Kidney (tissue), 13 donors: ENCODE measurements at regions not wholly inside any gene's neighbourhood (a gene's known extent, or its start where the extent isn't known, plus 50 kb on each side); places are given as distances from the start of the nearest gene placed in this dataset.

Experiments used
- DNase-seq, 5 donors: peaks; one replicate each; pipeline ENCODE4 v3.0.0-alpha.2; 2013 to 2020
- FAIRE-seq: peaks from 2 replicates; lab custom pipeline; 2012; peaks lifted over from hg19 to GRCh38; lab: Jason Lieb, UNC
- H3K27ac ChIP-seq, 2 donors: one replicate each; pipeline ENCODE4 v1.7.0; 2013; ENCODE audit warnings: low read depth in 2 of 2, low read length in 2 of 2, inconsistent platforms in 1 of 2
- H3K27me3 ChIP-seq: one replicate; pipeline ENCODE4 v1.7.1; 2013; ENCODE audit warnings: low read length, inconsistent platforms; ENCODE audit not compliant: control insufficient read depth, insufficient read depth
- H3K36me3 ChIP-seq, 3 donors: one replicate each; pipeline versions ENCODE4 v1.7.0 to v1.7.1; 2013; ENCODE audit warnings: low read length in 3 of 3, control low read depth in 1 of 3, inconsistent platforms in 1 of 3; ENCODE audit not compliant: insufficient read depth in 3 of 3, control insufficient read depth in 2 of 3
- H3K4me1 ChIP-seq, 3 donors: one replicate each; pipeline versions ENCODE4 v1.7.0 to v1.7.1; 2013; ENCODE audit warnings: low read length in 3 of 3, inconsistent platforms in 1 of 3, low read depth in 1 of 3; ENCODE audit not compliant: control insufficient read depth in 2 of 3, insufficient read depth in 2 of 3
- H3K4me3 ChIP-seq, 3 donors: one replicate each; pipeline versions ENCODE4 v1.7.0 to v1.8.1; 2013; ENCODE audit warnings: low read length in 3 of 3, control low read depth in 1 of 3, inconsistent platforms in 1 of 3
- H3K9ac ChIP-seq, 3 donors: one replicate each; pipeline versions ENCODE4 v1.7.0 to v1.7.1; 2013; ENCODE audit warnings: low read length in 3 of 3, control low read depth in 1 of 3, inconsistent platforms in 1 of 3
- H3K9me3 ChIP-seq, 3 donors: one replicate each; pipeline versions ENCODE4 v1.7.0 to v1.7.1; 2013; ENCODE audit warnings: low read length in 3 of 3, control low read depth in 1 of 3, inconsistent platforms in 1 of 3; ENCODE audit not compliant: control insufficient read depth in 2 of 3, insufficient read depth in 1 of 3
- CTCF ChIP-seq: IDR thresholded peaks from 3 replicates; pipeline ENCODE4 v1.5.1; 2012; ENCODE audit warnings: mild to moderate bottlenecking, moderate library complexity, borderline replicate concordance; ENCODE audit not compliant: insufficient read depth; ENCODE audit errors: extremely low read depth
- intact Hi-C: fragments of 100-400 bp; cut with DNase I; formaldehyde crosslinking; loops from one replicate; pipeline ENCODE4 v1.11.1; 2022
- donor health status: control.
- donor health status: control.
- donor health status: control.
- donor health status: control.
- donor health status: control.
- donor health status: DM: yes; HTN: yes; CAD: no.
- donor health status: Normal renal cell carcinoma (clear cell type).

GRCh38 chr3:44136421-44136820, 105.3 kb upstream of the TOPAZ1 start:
- Histone ChIP-seq H3K36me3 (no peaks in the 10 kb centered on the region), H3K27ac (no peak overlapping the region), H3K4me1 (no peaks in the 10 kb centered on the region), H3K9ac (no peak overlapping the region), H3K4me3 (no peak overlapping the region), H3K27me3 (no peaks in the 10 kb centered on the region), H3K9me3 (no peaks in the 10 kb centered on the region)
- intact Hi-C loops: no loop called here
- TF ChIP-seq CTCF: no peak
- DNase-seq: peak in 4 of 5 donors; percentile 35 to 67 (median 62)
- FAIRE-seq: no peak

- DNase-seq (no peak), FAIRE-seq (no peak)
- Histone ChIP-seq H3K27me3 (no peaks in the 10 kb centered on the region), H3K4me1 (no peaks in the 10 kb centered on the region), H3K27ac (no peak overlapping the region), H3K36me3 (no peaks in the 10 kb centered on the region), H3K4me3 (no peak overlapping the region), H3K9me3 (no peaks in the 10 kb centered on the region), H3K9ac (no peak overlapping the region)
- no peak for TF ChIP-seq CTCF
- intact Hi-C loops: no loop called here
Observed at GRCh38 chr3:44146073-44146472, 95.6 kb upstream of the TOPAZ1 start.

GRCh38 chr3:44159696-44160300, 81.9 kb upstream of the TOPAZ1 start:
- no peak for TF ChIP-seq CTCF
- no peak for DNase-seq
- FAIRE-seq: no peak

GRCh38 chr3:44160818-44161217, 80.9 kb upstream of the TOPAZ1 start:
- H3K4me1 ChIP-seq: no peaks in the 10 kb centered on the region
- H3K27ac ChIP-seq: no peak overlapping the region
- no peak overlapping the region for H3K9ac ChIP-seq
- TF ChIP-seq CTCF: no peak
- no peaks in the 10 kb centered on the region for H3K36me3 ChIP-seq
- intact Hi-C loops: no loop called here
- H3K27me3 ChIP-seq: no peaks in the 10 kb centered on the region
- no peak overlapping the region for H3K4me3 ChIP-seq
- H3K9me3 ChIP-seq: no peaks in the 10 kb centered on the region
- DNase-seq (no peak), FAIRE-seq (no peak)

More at GRCh38 chr3:44159696-44160300, 81.9 kb upstream of the TOPAZ1 start:
- Histone ChIP-seq H3K4me3 (no peak overlapping the region), H3K36me3 (no peaks in the 10 kb centered on the region), H3K27ac (no peak overlapping the region), H3K4me1 (no peaks in the 10 kb centered on the region), H3K9me3 (no peaks in the 10 kb centered on the region), H3K9ac (no peak overlapping the region), H3K27me3 (no peaks in the 10 kb centered on the region)
- intact Hi-C loops: no loop called here
